IMR-90 (cell line): ENCODE measurements at regions not wholly inside any gene's neighbourhood (a gene's known extent, or its start where the extent isn't known, plus 50 kb on each side); places are given as distances from the start of the nearest gene placed in this dataset.

Source experiments
- ATAC-seq: fragments of 200-7000 bp; cut with Tn5 transposase; 2 replicates; pipeline ENCODE4 v1.9.1; 2020; ENCODE audit warnings: low read depth, mild to moderate bottlenecking, moderate library complexity
- BruUV-seq: library from RNA; stranded (reverse); fragments of 400-500 nt; replicated peaks from 2 replicates; lab custom pipeline; 2021; lab: Mats Ljungman, UMichigan
- CTCF ChIA-PET: fragments of 300-600 bp; formaldehyde crosslinking; extraction: SDS; loops from one replicate; lab custom pipeline; 2021; ENCODE audit warnings: antibody characterized with exemption; lab: Yijun Ruan, JAX
- POLR2A ChIA-PET: fragments of 300-600 bp; sonication (Branson Sonifier 250); formaldehyde crosslinking; loops from one replicate; lab custom pipeline; 2022; ENCODE audit warnings: antibody characterized with exemption; ENCODE audit not compliant: unreplicated experiment; lab: Charles Lee
- DNase-seq: peaks from one replicate; pipeline ENCODE4 v3.0.0; 2013
- H2AFZ ChIP-seq: replicated peaks from 2 replicates; pipeline ENCODE3; 2013; ENCODE audit warnings: low read length, mild to moderate bottlenecking; ENCODE audit not compliant: poor library complexity
- H2AK5ac ChIP-seq: 2 replicates; pipeline ENCODE4 v1.6.1; 2013; ENCODE audit warnings: low read depth, low read length, inconsistent platforms
- H2AK9ac ChIP-seq: replicated peaks from 2 replicates; pipeline ENCODE3; 2013; ENCODE audit warnings: mild to moderate bottlenecking, low read depth, low read length, moderate library complexity; ENCODE audit not compliant: poor library complexity
- H2BK120ac ChIP-seq: 2 replicates; pipeline ENCODE4 v1.6.1; 2013; ENCODE audit warnings: low read depth, low read length, inconsistent platforms
- H2BK15ac ChIP-seq: 3 replicates; pipeline ENCODE4 v1.6.1; 2013; ENCODE audit warnings: low read depth, low read length, inconsistent platforms
- H2BK20ac ChIP-seq: 2 replicates; pipeline ENCODE4 v1.6.1; 2013; ENCODE audit warnings: low read depth, mild to moderate bottlenecking, inconsistent platforms, low read length, moderate library complexity
- H2BK5ac ChIP-seq: 2 replicates; pipeline ENCODE4 v1.6.1; 2013; ENCODE audit warnings: mild to moderate bottlenecking, low read depth, low read length, inconsistent platforms; ENCODE audit not compliant: poor library complexity, severe bottlenecking
- H3K14ac ChIP-seq: replicated peaks from 2 replicates; pipeline ENCODE4 v1.6.1; 2013; ENCODE audit warnings: low read depth, low read length, inconsistent platforms
- H3K18ac ChIP-seq: 2 replicates; pipeline ENCODE4 v1.6.1; 2013; ENCODE audit warnings: low read depth, low read length, control low read depth
- H3K23ac ChIP-seq: 2 replicates; pipeline ENCODE4 v1.6.1; 2013; ENCODE audit warnings: low read depth, low read length, inconsistent platforms
- H3K27ac ChIP-seq: 2 replicates; pipeline ENCODE4 v1.5.1; 2013; ENCODE audit warnings: mild to moderate bottlenecking, control low read depth, low read length; ENCODE audit not compliant: insufficient read depth
- H3K27me3 ChIP-seq: 2 replicates; pipeline ENCODE4 v1.6.1; 2013; ENCODE audit warnings: low read length; ENCODE audit not compliant: control insufficient read depth, insufficient read depth
- H3K36me3 ChIP-seq: 2 replicates; pipeline ENCODE4 v1.6.1; 2013; ENCODE audit warnings: low read length, mixed read lengths; ENCODE audit not compliant: control insufficient read depth, insufficient read depth
- H3K4ac ChIP-seq: 2 replicates; pipeline ENCODE4 v1.6.1; 2013; ENCODE audit warnings: low read depth, low read length, inconsistent platforms
- H3K4me1 ChIP-seq: 2 replicates; pipeline ENCODE4 v1.6.1; 2013; ENCODE audit warnings: low read length, mixed read lengths; ENCODE audit not compliant: control insufficient read depth, insufficient read depth
- H3K4me2 ChIP-seq: 2 replicates; pipeline ENCODE4 v1.6.1; 2013; ENCODE audit warnings: low read depth, mild to moderate bottlenecking, control low read depth, low read length, moderate library complexity
- H3K4me3 ChIP-seq: 2 replicates; pipeline ENCODE4 v1.5.1; 2013; ENCODE audit warnings: low read depth, mild to moderate bottlenecking, control low read depth, low read length, moderate library complexity; ENCODE audit not compliant: insufficient read depth
- H3K56ac ChIP-seq: 2 replicates; pipeline ENCODE4 v1.6.1; 2013; ENCODE audit warnings: low read length, inconsistent platforms; ENCODE audit not compliant: insufficient read depth; ENCODE audit errors: extremely low read depth
- H3K79me1 ChIP-seq, 2 experiments: 2 replicates each; pipeline ENCODE4 v1.6.1; 2013; ENCODE audit warnings: low read length in 2 of 2, inconsistent platforms in 1 of 2, low read depth in 1 of 2
- H3K9ac ChIP-seq: 2 replicates; pipeline ENCODE4 v1.6.1; 2013; ENCODE audit warnings: low read depth, low read length, control low read depth
- H3K9me1 ChIP-seq: 2 replicates; pipeline ENCODE4 v1.6.1; 2013; ENCODE audit warnings: low read length, inconsistent platforms; ENCODE audit not compliant: insufficient read depth
- H3K9me3 ChIP-seq: 2 replicates; pipeline ENCODE4 v1.6.1; 2013; ENCODE audit warnings: low read length; ENCODE audit not compliant: control insufficient read depth, insufficient read depth
- H4K20me1 ChIP-seq: 2 replicates; pipeline ENCODE4 v1.6.1; 2013; ENCODE audit warnings: low read length, inconsistent platforms; ENCODE audit not compliant: insufficient read depth
- H4K5ac ChIP-seq: 2 replicates; pipeline ENCODE4 v1.6.1; 2013; ENCODE audit warnings: mild to moderate bottlenecking, low read depth, low read length, control low read depth
- H4K8ac ChIP-seq, 2 experiments: 2 replicates each; pipeline ENCODE4 v1.6.1; 2013; ENCODE audit warnings: low read depth in 2 of 2, low read length in 2 of 2, control low read depth in 1 of 2, inconsistent platforms in 1 of 2
- H4K91ac ChIP-seq: 2 replicates; pipeline ENCODE4 v1.6.1; 2013; ENCODE audit warnings: low read depth, low read length, inconsistent platforms; ENCODE audit not compliant: insufficient read depth
- BHLHE40 ChIP-seq: fragments of 150-350 bp; IDR thresholded peaks from 2 replicates; pipeline ENCODE4 v1.6.1; 2016; ENCODE audit warnings: mild to moderate bottlenecking, low read depth, low read length
- CEBPB ChIP-seq: IDR thresholded peaks from 2 replicates; pipeline ENCODE4 v1.6.1; 2012; ENCODE audit warnings: low read depth, low read length, improper control_type of control experiment
- CHD1 ChIP-seq: IDR thresholded peaks from 2 replicates; pipeline ENCODE4 v1.6.1; 2012; ENCODE audit warnings: low read depth, low read length, improper control_type of control experiment
- ELK1 ChIP-seq: fragments of 150-350 bp; IDR thresholded peaks from 2 replicates; pipeline ENCODE4 v1.6.1; 2016; ENCODE audit warnings: low read depth, mild to moderate bottlenecking, low read length, moderate library complexity, borderline replicate concordance
- FOS ChIP-seq: fragments of 150-350 bp; IDR thresholded peaks from 2 replicates; pipeline ENCODE4 v1.6.1; 2016; ENCODE audit warnings: low read depth, low read length
- MAFK ChIP-seq: IDR thresholded peaks from 2 replicates; pipeline ENCODE4 v1.6.1; 2012; ENCODE audit warnings: low read depth, low read length, improper control_type of control experiment
- MAZ ChIP-seq: IDR thresholded peaks from 2 replicates; pipeline ENCODE4 v1.6.1; 2012; ENCODE audit warnings: low read depth, mild to moderate bottlenecking, low read length, improper control_type of control experiment, moderate library complexity, borderline replicate concordance
- MXI1 ChIP-seq: IDR thresholded peaks from 2 replicates; pipeline ENCODE4 v1.6.1; 2012; ENCODE audit warnings: low read depth, mild to moderate bottlenecking, low read length, moderate library complexity, borderline replicate concordance
- NFE2L2 ChIP-seq: fragments of 150-350 bp; IDR thresholded peaks from 2 replicates; pipeline ENCODE4 v1.6.1; 2016; ENCODE audit warnings: low read depth, mild to moderate bottlenecking, low read length
- POLR2A ChIP-seq: IDR thresholded peaks from 2 replicates; pipeline ENCODE4 v1.6.1; 2012; ENCODE audit warnings: mild to moderate bottlenecking, low read depth, low read length
- RAD21 ChIP-seq: IDR thresholded peaks from 2 replicates; pipeline ENCODE4 v1.6.1; 2012; ENCODE audit warnings: low read length, improper control_type of control experiment
- RCOR1 ChIP-seq: IDR thresholded peaks from 2 replicates; pipeline ENCODE4 v1.6.1; 2012; ENCODE audit warnings: mild to moderate bottlenecking, low read length, improper control_type of control experiment; ENCODE audit not compliant: insufficient replicate concordance
- RFX5 ChIP-seq: IDR thresholded peaks from 2 replicates; pipeline ENCODE4 v1.8.0; 2012; ENCODE audit warnings: low read depth, mild to moderate bottlenecking, low read length, moderate library complexity
- SMC3 ChIP-seq: fragments of 150-350 bp; IDR thresholded peaks from 2 replicates; pipeline ENCODE4 v1.6.1; 2016; ENCODE audit warnings: low read depth, mild to moderate bottlenecking, antibody characterized with exemption, low read length, moderate library complexity
- USF2 ChIP-seq: fragments of 150-350 bp; IDR thresholded peaks from 2 replicates; pipeline ENCODE4 v1.6.1; 2017; ENCODE audit warnings: mild to moderate bottlenecking, antibody characterized with exemption, low read length, low read depth
- WGBS, 2 experiments: methylation state at CpG; one replicate each; pipeline versions ENCODE4 v1.1.5 to v1.1.7; 2013; ENCODE audit warnings: missing lambda C conversion rate in 2 of 2; ENCODE audit not compliant: insufficient read length in 1 of 2; ENCODE audit errors: extremely low coverage in 2 of 2; 5-methylcytosine and 5-hydroxymethylcytosine counted together
- dilution Hi-C: fragments of 300-500 bp; cut with HindIII; formaldehyde crosslinking; loops from one replicate; pipeline ENCODE4 v1.14.3; 2018; ENCODE audit warnings: low sequenced_read_pairs; ENCODE audit not compliant: unreplicated experiment
- in situ Hi-C: fragments of 300-500 bp; cut with MboI; formaldehyde crosslinking; loops from 3 replicates; pipeline ENCODE4 v1.14.3; 2019; ENCODE audit warnings: low sequenced_read_pairs, inconsistent platforms, mixed read lengths
- intact Hi-C: fragments of 100-400 bp; cut with micrococcal nuclease; formaldehyde crosslinking; loops from 2 replicates; pipeline ENCODE4 v1.10.0; 2022
- TF ChIP-seq, protein P1 (sequence below): conservative IDR thresholded peaks from 2 replicates; pipeline ENCODE4 v1.5.1; 2012; ENCODE audit warnings: mild to moderate bottlenecking, low read depth, low read length, improper control_type of control experiment

GRCh38 chr18:64918851-64919250 lies 770.0 kb upstream of the LINC00305 start:
- no peak overlapping the region for H2BK120ac ChIP-seq
- BruUV-seq = no TSS peak
- H3K9me3 ChIP-seq = peaks cover 6% of the 10 kb centered on the region
- H3K27ac ChIP-seq = no peak overlapping the region
- no peak overlapping the region for H3K4ac ChIP-seq
- H3K4me2 ChIP-seq = no peak overlapping the region
- no peak overlapping the region for H3K56ac ChIP-seq
- H3K79me1 ChIP-seq = no peaks in the 10 kb centered on the region
- H4K20me1 ChIP-seq = no peaks in the 10 kb centered on the region
- ATAC-seq (no peak), DNase-seq (no peak)
- no peak overlapping the region for H2AK5ac ChIP-seq
- H3K9me1 ChIP-seq = no peaks in the 10 kb centered on the region
- H3K4me1 ChIP-seq = no peaks in the 10 kb centered on the region
- no peak overlapping the region for H3K9ac ChIP-seq
- H2BK15ac ChIP-seq = no peak overlapping the region
- CTCF ChIA-PET = no interaction called here
- intact Hi-C loops = no loop called here
- no peak overlapping the region for H2AFZ ChIP-seq
- dilution Hi-C loops = no loop called here
- H4K8ac ChIP-seq = no peak overlapping the region
- TF ChIP-seq ELK1 = no peak
- no peak for TF ChIP-seq SMC3
- TF ChIP-seq CHD1 = no peak
- no peak for TF ChIP-seq USF2
- no peak for TF ChIP-seq RAD21
- TF ChIP-seq CEBPB = no peak
- TF ChIP-seq MAFK = no peak
- no peak for TF ChIP-seq RCOR1
- no peak for TF ChIP-seq POLR2A
- TF ChIP-seq NFE2L2 = no peak
- no peak for TF ChIP-seq MAZ
- TF ChIP-seq, protein P1, sequence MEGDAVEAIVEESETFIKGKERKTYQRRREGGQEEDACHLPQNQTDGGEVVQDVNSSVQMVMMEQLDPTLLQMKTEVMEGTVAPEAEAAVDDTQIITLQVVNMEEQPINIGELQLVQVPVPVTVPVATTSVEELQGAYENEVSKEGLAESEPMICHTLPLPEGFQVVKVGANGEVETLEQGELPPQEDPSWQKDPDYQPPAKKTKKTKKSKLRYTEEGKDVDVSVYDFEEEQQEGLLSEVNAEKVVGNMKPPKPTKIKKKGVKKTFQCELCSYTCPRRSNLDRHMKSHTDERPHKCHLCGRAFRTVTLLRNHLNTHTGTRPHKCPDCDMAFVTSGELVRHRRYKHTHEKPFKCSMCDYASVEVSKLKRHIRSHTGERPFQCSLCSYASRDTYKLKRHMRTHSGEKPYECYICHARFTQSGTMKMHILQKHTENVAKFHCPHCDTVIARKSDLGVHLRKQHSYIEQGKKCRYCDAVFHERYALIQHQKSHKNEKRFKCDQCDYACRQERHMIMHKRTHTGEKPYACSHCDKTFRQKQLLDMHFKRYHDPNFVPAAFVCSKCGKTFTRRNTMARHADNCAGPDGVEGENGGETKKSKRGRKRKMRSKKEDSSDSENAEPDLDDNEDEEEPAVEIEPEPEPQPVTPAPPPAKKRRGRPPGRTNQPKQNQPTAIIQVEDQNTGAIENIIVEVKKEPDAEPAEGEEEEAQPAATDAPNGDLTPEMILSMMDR = no peak
- TF ChIP-seq MXI1 = no peak
- TF ChIP-seq RFX5 = no peak
- TF ChIP-seq FOS = no peak
- no peak for TF ChIP-seq BHLHE40
- H2AK9ac ChIP-seq = no peak overlapping the region
- H2BK5ac ChIP-seq = no peak overlapping the region
- H3K36me3 ChIP-seq = no peaks in the 10 kb centered on the region
- H3K18ac ChIP-seq = no peak overlapping the region
- H2BK20ac ChIP-seq = no peak overlapping the region
- H3K23ac ChIP-seq = no peak overlapping the region
- no peak overlapping the region for H3K14ac ChIP-seq
- no peak overlapping the region for H4K91ac ChIP-seq
- no peak overlapping the region for H3K4me3 ChIP-seq
- POLR2A ChIA-PET = no interaction called here
- WGBS, 2 experiments = 40% methylated on average over 1 of the region's 3 CpGs; no CpG with 5 or more reads in 1 of the 2 experiments
- in situ Hi-C loops = no loop called here
- no peaks in the 10 kb centered on the region for H3K27me3 ChIP-seq
- no peak overlapping the region for H4K5ac ChIP-seq
